ENCODE measurements at regions not wholly inside any gene's neighbourhood (a gene's known extent, or its start where the extent isn't known, plus 50 kb on each side); places are given as distances from the start of the nearest gene placed in this dataset.

DNA sequence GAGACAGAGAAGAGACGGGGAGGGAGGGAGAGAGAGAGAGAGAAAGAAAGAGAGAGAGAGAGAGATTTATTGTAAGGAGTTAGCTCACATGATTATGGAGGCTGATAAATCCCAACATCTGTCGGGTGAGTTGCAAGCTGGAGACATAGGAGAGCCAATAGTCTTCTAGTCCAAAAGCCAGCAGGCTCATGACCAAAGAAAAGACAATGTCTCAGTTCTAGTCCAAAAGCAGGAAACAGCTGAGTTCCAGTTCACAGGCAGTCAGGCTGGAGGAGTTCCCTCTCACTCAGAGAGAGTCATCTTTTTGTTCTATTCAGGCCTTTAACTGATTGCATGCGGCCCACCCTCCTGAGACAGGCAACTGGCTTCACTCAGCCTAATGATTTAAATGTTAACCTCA is 416.6 kb downstream of the PREX1 start:
- 73% methylated on average over 3 of the region's 3 CpGs for WGBS
- Histone ChIP-seq H3K4me2 (ENCODE audit: low read length, poor library complexity, severe bottlenecking) (no peak overlapping the region), H3K4me1 (ENCODE audit: control insufficient read depth, insufficient read depth, low read depth, low read length) (peaks cover 2% of the 10 kb centered on the region), H3K4me3 (ENCODE audit: insufficient read depth in 1 of 2, low read depth in 1 of 2, low read length in 2 of 2) (no peak overlapping the region), H2BK5ac (ENCODE audit: low read depth, low read length, poor library complexity, severe bottlenecking) (no peak overlapping the region), H3K4ac (ENCODE audit: low read depth in 1 of 2, low read length in 2 of 2) (no peak overlapping the region), H3K14ac (ENCODE audit: low read length in 2 of 2) (no peak overlapping the region), H3K36me3 (ENCODE audit: control insufficient read depth in 1 of 2, insufficient read depth in 2 of 2, low read depth in 1 of 2, low read length in 2 of 2) (no peaks in the 10 kb centered on the region), H3K23ac (ENCODE audit: low read length in 2 of 2) (no peak overlapping the region), H4K91ac (ENCODE audit: low read length) (no peak overlapping the region), H2BK120ac (ENCODE audit: low read depth, low read length) (no peak overlapping the region), H2AFZ (ENCODE audit: low read depth, low read length) (no peak overlapping the region), H3K18ac (ENCODE audit: low read depth in 1 of 2, low read length in 2 of 2) (no peak overlapping the region), H2BK12ac (ENCODE audit: low read length in 2 of 2) (no peak overlapping the region), H2BK15ac (ENCODE audit: low read depth, poor library complexity, severe bottlenecking) (no peak overlapping the region), H3K27ac (ENCODE audit: low read length, poor library complexity, severe bottlenecking) (no peak overlapping the region), H3K9ac (ENCODE audit: low read length) (no peak overlapping the region), H3K9me3 (ENCODE audit: control insufficient read depth, low read length) (no peaks in the 10 kb centered on the region), H2AK5ac (ENCODE audit: low read length, severe bottlenecking) (no peak overlapping the region), H4K8ac (ENCODE audit: low read length) (no peak overlapping the region), H3K27me3 (ENCODE audit: control insufficient read depth in 1 of 2, insufficient read depth in 1 of 2, low read length in 2 of 2) (peaks cover 51 to 73% of the 10 kb centered on the region in 2 experiments), H3K79me1 (replicated peaks; ENCODE audit: low read length, poor library complexity, severe bottlenecking) (no peaks in the 10 kb centered on the region)
- DNase-seq = no peak

DNA sequence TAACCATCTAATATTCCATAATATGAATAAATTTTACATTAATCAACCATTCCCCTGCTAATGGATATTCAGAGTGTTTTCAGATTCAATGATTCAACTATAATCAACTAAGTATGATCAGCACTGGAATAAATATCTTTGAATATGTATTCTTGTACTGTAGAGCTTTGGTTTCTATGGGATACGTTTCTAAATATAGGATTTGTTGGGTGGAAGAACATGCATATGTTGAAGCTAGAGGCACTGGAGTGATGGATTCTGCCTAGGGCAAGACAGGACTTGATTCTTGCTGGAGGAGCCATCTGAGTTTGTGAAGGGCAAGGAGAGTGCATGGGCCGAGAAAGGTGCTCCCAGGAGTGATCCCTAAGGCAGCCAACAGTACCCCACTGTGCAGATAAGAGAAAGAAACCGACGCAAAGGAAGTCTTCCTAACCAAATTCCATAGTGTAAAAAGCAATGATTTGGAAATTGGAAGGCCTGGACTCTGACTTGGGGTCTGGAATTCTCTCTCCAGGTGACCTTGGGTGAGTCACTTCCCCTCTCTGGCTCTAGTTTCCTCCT is 418.7 kb downstream of the PREX1 start:
- no peak overlapping the region for H2BK120ac ChIP-seq (ENCODE audit: low read depth, low read length)
- no peak overlapping the region for H2AFZ ChIP-seq (ENCODE audit: low read depth, low read length)
- H3K23ac ChIP-seq (ENCODE audit: low read length in 2 of 2) = no peak overlapping the region
- peaks cover 52 to 76% of the 10 kb centered on the region in 2 experiments for H3K27me3 ChIP-seq (ENCODE audit: control insufficient read depth in 1 of 2, insufficient read depth in 1 of 2, low read length in 2 of 2)
- H3K4me2 ChIP-seq (ENCODE audit: low read length, poor library complexity, severe bottlenecking) = no peak overlapping the region
- H3K14ac ChIP-seq (ENCODE audit: low read length in 2 of 2) = no peak overlapping the region
- no peak overlapping the region for H2BK12ac ChIP-seq (ENCODE audit: low read length in 2 of 2)
- no peak overlapping the region for H3K4me3 ChIP-seq (ENCODE audit: insufficient read depth in 1 of 2, low read depth in 1 of 2, low read length in 2 of 2)
- H3K36me3 ChIP-seq (ENCODE audit: control insufficient read depth in 1 of 2, insufficient read depth in 2 of 2, low read depth in 1 of 2, low read length in 2 of 2) = no peaks in the 10 kb centered on the region
- H2AK5ac ChIP-seq (ENCODE audit: low read length, severe bottlenecking) = no peak overlapping the region
- no peak overlapping the region for H4K91ac ChIP-seq (ENCODE audit: low read length)
- no peak overlapping the region for H3K18ac ChIP-seq (ENCODE audit: low read depth in 1 of 2, low read length in 2 of 2)
- H3K4me1 ChIP-seq (ENCODE audit: control insufficient read depth, insufficient read depth, low read depth, low read length) = no peaks in the 10 kb centered on the region
- no peaks in the 10 kb centered on the region for H3K9me3 ChIP-seq (ENCODE audit: control insufficient read depth, low read length)
- H3K9ac ChIP-seq (ENCODE audit: low read length) = no peak overlapping the region
- H4K8ac ChIP-seq (ENCODE audit: low read length) = no peak overlapping the region
- 67% methylated on average over 2 of the region's 4 CpGs for whole genome bisulfite sequencing
- no peak overlapping the region for H2BK5ac ChIP-seq (ENCODE audit: low read depth, low read length, poor library complexity, severe bottlenecking)
- no peak overlapping the region for H2BK15ac ChIP-seq (ENCODE audit: low read depth, poor library complexity, severe bottlenecking)
- H3K27ac ChIP-seq (ENCODE audit: low read length, poor library complexity, severe bottlenecking) = no peak overlapping the region
- no peaks in the 10 kb centered on the region for H3K79me1 ChIP-seq (replicated peaks; ENCODE audit: low read length, poor library complexity, severe bottlenecking)
- H3K4ac ChIP-seq (ENCODE audit: low read depth in 1 of 2, low read length in 2 of 2) = no peak overlapping the region
- DNase-seq = no peak

DNA sequence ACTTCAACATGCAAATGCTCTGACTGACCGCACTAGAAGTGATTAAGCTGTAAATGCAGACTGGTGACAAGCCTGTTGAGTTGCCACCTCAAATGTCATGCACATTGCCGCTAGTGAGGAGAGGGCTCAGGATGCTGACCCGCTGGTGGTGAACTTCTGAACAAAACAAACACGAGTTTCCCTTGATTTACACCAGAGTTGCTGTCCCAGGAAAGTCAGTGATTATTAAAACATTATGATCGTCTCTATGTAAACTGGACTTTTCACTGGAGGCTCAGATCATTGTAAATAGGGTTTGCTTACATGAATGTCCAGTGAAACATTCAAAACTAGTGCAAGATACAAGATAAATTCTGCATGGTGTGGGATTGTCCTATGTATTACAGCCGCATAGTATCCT is 420.1 kb downstream of the PREX1 start:
- H3K27me3 ChIP-seq (ENCODE audit: control insufficient read depth in 1 of 2, insufficient read depth in 1 of 2, low read length in 2 of 2) = peaks cover 54 to 76% of the 10 kb centered on the region in 2 experiments

DNA sequence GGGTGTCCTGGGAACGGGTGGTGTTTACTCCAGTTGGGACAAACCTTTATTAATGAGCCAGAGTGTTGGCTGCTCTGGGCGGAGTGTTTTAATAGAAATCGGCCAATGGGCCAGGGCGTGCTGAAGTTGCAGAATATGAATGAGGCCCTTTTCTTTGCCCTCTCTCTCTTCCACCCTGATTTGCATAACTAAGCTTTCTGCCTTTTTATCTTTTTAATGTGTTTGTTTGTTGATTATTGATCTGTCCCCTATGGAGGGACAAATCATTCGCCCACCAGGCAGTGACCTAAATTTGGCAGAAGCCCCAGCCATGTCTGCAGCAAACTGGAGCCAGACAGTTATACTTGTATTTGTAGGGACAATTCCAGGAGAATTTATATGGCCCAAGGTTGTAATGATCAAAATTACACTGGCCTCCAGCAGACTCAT is 420.9 kb downstream of the PREX1 start:
- H3K4me3 ChIP-seq (ENCODE audit: insufficient read depth in 1 of 2, low read depth in 1 of 2, low read length in 2 of 2) = no peak overlapping the region

More for the DNA sequence above, 420.1 kb downstream of the PREX1 start:
- H3K4me3 ChIP-seq (ENCODE audit: insufficient read depth in 1 of 2, low read depth in 1 of 2, low read length in 2 of 2) = no peak overlapping the region
- no peak overlapping the region for H2BK5ac ChIP-seq (ENCODE audit: low read depth, low read length, poor library complexity, severe bottlenecking)
- no peaks in the 10 kb centered on the region for H3K4me1 ChIP-seq (ENCODE audit: control insufficient read depth, insufficient read depth, low read depth, low read length)
- no peaks in the 10 kb centered on the region for H3K36me3 ChIP-seq (ENCODE audit: control insufficient read depth in 1 of 2, insufficient read depth in 2 of 2, low read depth in 1 of 2, low read length in 2 of 2)
- no peak overlapping the region for H3K14ac ChIP-seq (ENCODE audit: low read length in 2 of 2)
- DNase-seq = no peak
- no peaks in the 10 kb centered on the region for H3K9me3 ChIP-seq (ENCODE audit: control insufficient read depth, low read length)
- no peak overlapping the region for H2BK120ac ChIP-seq (ENCODE audit: low read depth, low read length)
- no peak overlapping the region for H2AK5ac ChIP-seq (ENCODE audit: low read length, severe bottlenecking)
- H2BK12ac ChIP-seq (ENCODE audit: low read length in 2 of 2) = no peak overlapping the region
- no peak overlapping the region for H4K91ac ChIP-seq (ENCODE audit: low read length)
- no peak overlapping the region for H3K27ac ChIP-seq (ENCODE audit: low read length, poor library complexity, severe bottlenecking)
- no peak overlapping the region for H2AFZ ChIP-seq (ENCODE audit: low read depth, low read length)
- 81% methylated on average over 6 of the region's 6 CpGs for WGBS
- H3K4ac ChIP-seq (ENCODE audit: low read depth in 1 of 2, low read length in 2 of 2) = no peak overlapping the region
- H3K9ac ChIP-seq (ENCODE audit: low read length) = no peak overlapping the region
- no peak overlapping the region for H3K23ac ChIP-seq (ENCODE audit: low read length in 2 of 2)
- no peaks in the 10 kb centered on the region for H3K79me1 ChIP-seq (replicated peaks; ENCODE audit: low read length, poor library complexity, severe bottlenecking)
- H3K18ac ChIP-seq (ENCODE audit: low read depth in 1 of 2, low read length in 2 of 2) = no peak overlapping the region
- no peak overlapping the region for H3K4me2 ChIP-seq (ENCODE audit: low read length, poor library complexity, severe bottlenecking)
- H2BK15ac ChIP-seq (ENCODE audit: low read depth, poor library complexity, severe bottlenecking) = no peak overlapping the region
- no peak overlapping the region for H4K8ac ChIP-seq (ENCODE audit: low read length)

More for the DNA sequence above, 420.9 kb downstream of the PREX1 start:
- no peaks in the 10 kb centered on the region for H3K79me1 ChIP-seq (replicated peaks; ENCODE audit: low read length, poor library complexity, severe bottlenecking)
- H3K9me3 ChIP-seq (ENCODE audit: control insufficient read depth, low read length) = no peaks in the 10 kb centered on the region
- H2AFZ ChIP-seq (ENCODE audit: low read depth, low read length) = no peak overlapping the region
- no peak overlapping the region for H3K9ac ChIP-seq (ENCODE audit: low read length)
- H3K4me2 ChIP-seq (ENCODE audit: low read length, poor library complexity, severe bottlenecking) = no peak overlapping the region
- no peak overlapping the region for H2BK5ac ChIP-seq (ENCODE audit: low read depth, low read length, poor library complexity, severe bottlenecking)
- H3K4me1 ChIP-seq (ENCODE audit: control insufficient read depth, insufficient read depth, low read depth, low read length) = no peaks in the 10 kb centered on the region
- H2AK5ac ChIP-seq (ENCODE audit: low read length, severe bottlenecking) = no peak overlapping the region
- H3K36me3 ChIP-seq (ENCODE audit: control insufficient read depth in 1 of 2, insufficient read depth in 2 of 2, low read depth in 1 of 2, low read length in 2 of 2) = no peaks in the 10 kb centered on the region
- H4K8ac ChIP-seq (ENCODE audit: low read length) = no peak overlapping the region
- H3K23ac ChIP-seq (ENCODE audit: low read length in 2 of 2) = no peak overlapping the region
- WGBS = 80% methylated on average over 5 of the region's 5 CpGs
- no peak overlapping the region for H3K27ac ChIP-seq (ENCODE audit: low read length, poor library complexity, severe bottlenecking)
- no peak overlapping the region for H3K18ac ChIP-seq (ENCODE audit: low read depth in 1 of 2, low read length in 2 of 2)
- H2BK12ac ChIP-seq (ENCODE audit: low read length in 2 of 2) = no peak overlapping the region
- DNase-seq = no peak
- no peak overlapping the region for H3K14ac ChIP-seq (ENCODE audit: low read length in 2 of 2)
- H2BK15ac ChIP-seq (ENCODE audit: low read depth, poor library complexity, severe bottlenecking) = no peak overlapping the region
- H4K91ac ChIP-seq (ENCODE audit: low read length) = no peak overlapping the region
- peaks cover 47 to 74% of the 10 kb centered on the region in 2 experiments for H3K27me3 ChIP-seq (ENCODE audit: control insufficient read depth in 1 of 2, insufficient read depth in 1 of 2, low read length in 2 of 2)
- H2BK120ac ChIP-seq (ENCODE audit: low read depth, low read length) = no peak overlapping the region
- no peak overlapping the region for H3K4ac ChIP-seq (ENCODE audit: low read depth in 1 of 2, low read length in 2 of 2)
